Inflammatory macrophage treated with lipopolysaccharide for 4 hours (primary cell): ENCODE measurements at regions not wholly inside any gene's neighbourhood (a gene's known extent, or its start where the extent isn't known, plus 50 kb on each side); places are given as distances from the start of the nearest gene placed in this dataset.
A peak's percentile ranks its signal among the peaks of the same experiment; 100 is the strongest.
"Not testable (repeated sequence)": the region's sequence is repeated elsewhere in the genome, so short reads cannot be mapped to it uniquely, and the experiment has no call there.

ENCODE experiments used
- DNase-seq: peaks from one replicate; pipeline ENCODE4 v3.0.0-alpha.2; 2020

GRCh38 chr5:72586788-72587530 lies 79.7 kb upstream of the ZNF366 start:
- no peak for DNase-seq

GRCh38 chr5:72584466-72584865 lies 77.3 kb upstream of the ZNF366 start:
- DNase-seq = peak; percentile 46

GRCh38 chr5:72579290-72579689 lies 72.1 kb upstream of the ZNF366 start:
- not testable (repeated sequence) for DNase-seq

- no peak for DNase-seq
These were observed 65.1 kb upstream of the ZNF366 start for GRCh38 chr5:72572236-72572765.

GRCh38 chr5:72569408-72569944 lies 62.3 kb upstream of the ZNF366 start:
- DNase-seq = no peak

- no peak for DNase-seq
These were observed 59.5 kb upstream of the ZNF366 start for GRCh38 chr5:72566746-72567145.

GRCh38 chr5:72565513-72566289 lies 58.5 kb upstream of the ZNF366 start:
- no peak for DNase-seq

- DNase-seq = no peak
These were observed 55.5 kb upstream of the ZNF366 start for GRCh38 chr5:72562717-72563116.

GRCh38 chr5:72561148-72561972 lies 54.1 kb upstream of the ZNF366 start:
- no peak for DNase-seq

- DNase-seq = peak; percentile 35
These were observed 52.9 kb upstream of the ZNF366 start for GRCh38 chr5:72559866-72560766.

- peak; percentile 9 for DNase-seq
These were observed 51.2 kb upstream of the ZNF366 start for GRCh38 chr5:72558383-72558782.

- no peak for DNase-seq
These were observed 50.8 kb upstream of the ZNF366 start for GRCh38 chr5:72558046-72558336.

GRCh38 chr5:72557167-72558045 lies 50.2 kb upstream of the ZNF366 start:
- no peak for DNase-seq
